Epithelial cell of prostate (primary cell): ENCODE measurements at regions not wholly inside any gene's neighbourhood (a gene's known extent, or its start where the extent isn't known, plus 50 kb on each side); places are given as distances from the start of the nearest gene placed in this dataset.
"Not testable (repeated sequence)": the region's sequence is repeated elsewhere in the genome, so short reads cannot be mapped to it uniquely, and the experiment has no call there.

Experiments
- DNase-seq: peaks from one replicate; pipeline ENCODE4 v3.0.0-alpha.2; 2011; ENCODE audit warnings: low read depth, low spot score
- H3K27ac ChIP-seq: fragments of 450-650 bp; 2 replicates; pipeline ENCODE4 v1.5.1; 2017; ENCODE audit warnings: mild to moderate bottlenecking

GRCh38 chr5:115695310-115695880 is 69.6 kb upstream of the TMED7 start:
- no peak overlapping the region for H3K27ac ChIP-seq
- DNase-seq: no peak

GRCh38 chr5:115691814-115692213 is 66.0 kb upstream of the TMED7 start:
- DNase-seq, H3K27ac ChIP-seq: not testable (repeated sequence)

GRCh38 chr5:115686738-115687074 is 60.9 kb upstream of the TMED7 start:
- DNase-seq: no peak
- no peak overlapping the region for H3K27ac ChIP-seq

- no peak overlapping the region for H3K27ac ChIP-seq
- DNase-seq: no peak
These were observed 60.4 kb upstream of the TMED7 start for GRCh38 chr5:115686051-115686737.

- H3K27ac ChIP-seq: no peak overlapping the region
- no peak for DNase-seq
These were observed 59.7 kb upstream of the TMED7 start for GRCh38 chr5:115685490-115685889.

- no peak overlapping the region for H3K27ac ChIP-seq
- DNase-seq: no peak
These were observed 58.7 kb upstream of the TMED7 start for GRCh38 chr5:115684513-115685037.

GRCh38 chr5:115683081-115683480 is 57.2 kb upstream of the TMED7 start:
- no peak overlapping the region for H3K27ac ChIP-seq
- no peak for DNase-seq
